OCI-LY1 (cell line): ENCODE measurements at regions not wholly inside any gene's neighbourhood (a gene's known extent, or its start where the extent isn't known, plus 50 kb on each side); places are given as distances from the start of the nearest gene placed in this dataset.

Experiments used
- CTCF ChIP-seq: fragments of 200-600 bp; sonication (generic), shearing (Covaris generic); IDR thresholded peaks from 2 replicates; pipeline ENCODE4 v1.5.1; 2017; ENCODE audit warnings: mild to moderate bottlenecking, antibody characterized with exemption, low read length, moderate library complexity, mixed read lengths
- EZH2 ChIP-seq: fragments of 200-600 bp; sonication (generic), shearing (Covaris generic); IDR thresholded peaks from 2 replicates; pipeline ENCODE4 v1.8.0; 2017; ENCODE audit warnings: borderline replicate concordance, mixed run types, mild to moderate bottlenecking, antibody characterized with exemption, low read length, moderate library complexity, mixed read lengths

DNA sequence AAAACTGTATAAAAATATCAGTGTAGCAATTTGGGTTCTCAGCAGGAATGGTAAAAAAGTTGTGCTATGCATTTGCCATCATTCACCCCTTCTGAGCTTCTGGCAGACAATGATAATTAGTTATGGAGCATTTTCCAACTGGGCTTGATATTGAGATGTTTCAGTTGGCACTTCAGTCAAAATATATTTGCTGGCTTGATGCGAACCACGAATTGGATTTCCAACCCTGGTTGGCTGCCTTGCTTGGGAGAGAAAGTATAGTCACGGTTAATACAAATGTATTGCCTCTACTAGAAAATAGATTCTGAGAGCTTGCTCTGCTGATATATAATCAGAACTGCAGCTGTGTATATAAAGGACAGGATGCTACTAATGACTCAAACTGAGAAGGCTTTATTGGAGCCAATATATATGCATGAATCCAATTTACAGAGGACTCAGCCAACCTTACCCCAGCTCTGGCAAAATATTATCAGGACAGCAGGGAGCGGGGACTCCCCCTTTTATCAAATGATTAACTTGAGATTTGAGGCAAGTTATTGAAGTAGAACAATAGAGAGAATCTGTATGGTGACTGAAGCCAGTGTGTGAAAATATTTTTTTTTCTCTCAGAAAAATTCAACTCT is 219.8 kb upstream of the SMIM30 start:
- TF ChIP-seq CTCF = no peak
- no peak for TF ChIP-seq EZH2
